Trophoblast cell (in vitro differentiated cells and primary cell): ENCODE measurements at regions not wholly inside any gene's neighbourhood (a gene's known extent, or its start where the extent isn't known, plus 50 kb on each side); places are given as distances from the start of the nearest gene placed in this dataset.
A peak's percentile ranks its signal among the peaks of the same experiment; 100 is the strongest.

ENCODE experiments used
- DNase-seq, 2 donors: peaks; one replicate each; pipeline ENCODE4 v3.0.0-alpha.2; 2016
- H2AFZ ChIP-seq: 2 replicates; pipeline ENCODE4 v1.6.1; 2013; ENCODE audit warnings: low read length, moderate library complexity, mild to moderate bottlenecking; ENCODE audit not compliant: insufficient read depth, poor library complexity
- H2AK5ac ChIP-seq: 2 replicates; pipeline ENCODE4 v1.6.1; 2013; ENCODE audit warnings: mild to moderate bottlenecking, low read length
- H2BK120ac ChIP-seq: 2 replicates; pipeline ENCODE4 v1.6.1; 2013; ENCODE audit warnings: low read length, mild to moderate bottlenecking, moderate library complexity; ENCODE audit not compliant: insufficient read depth, poor library complexity
- H2BK12ac ChIP-seq: 2 replicates; pipeline ENCODE4 v1.6.1; 2013; ENCODE audit warnings: mild to moderate bottlenecking, low read length, moderate library complexity
- H2BK5ac ChIP-seq: 2 replicates; pipeline ENCODE4 v1.6.1; 2013; ENCODE audit warnings: low read length, low read depth, moderate library complexity, mild to moderate bottlenecking; ENCODE audit not compliant: poor library complexity
- H3K14ac ChIP-seq: 2 replicates; pipeline ENCODE4 v1.6.1; 2013; ENCODE audit warnings: mild to moderate bottlenecking, low read length
- H3K18ac ChIP-seq: 2 replicates; pipeline ENCODE4 v1.6.1; 2013; ENCODE audit warnings: mild to moderate bottlenecking, low read length
- H3K23ac ChIP-seq: 2 replicates; pipeline ENCODE4 v1.6.1; 2013; ENCODE audit warnings: low read length
- H3K27ac ChIP-seq: 2 replicates; pipeline ENCODE4 v1.5.1; 2013; ENCODE audit warnings: low read depth, mild to moderate bottlenecking, inconsistent platforms, low read length, moderate library complexity
- H3K27me3 ChIP-seq: 2 replicates; pipeline ENCODE4 v1.6.1; 2013; ENCODE audit warnings: inconsistent platforms, mild to moderate bottlenecking, low read length, moderate library complexity; ENCODE audit not compliant: insufficient read depth
- H3K36me3 ChIP-seq, 2 experiments: 1 replicate in 1 of 2; 2 replicates in 1 of 2; pipeline ENCODE4 v1.6.1; 2013; ENCODE audit warnings: low read length in 2 of 2, mild to moderate bottlenecking in 2 of 2, moderate library complexity in 1 of 2; ENCODE audit not compliant: insufficient read depth in 2 of 2, control insufficient read depth in 1 of 2
- H3K4ac ChIP-seq: 2 replicates; pipeline ENCODE4 v1.6.1; 2013; ENCODE audit warnings: low read depth, mild to moderate bottlenecking, low read length, moderate library complexity
- H3K4me1 ChIP-seq, 2 experiments: 1 replicate in 1 of 2; 2 replicates in 1 of 2; pipeline ENCODE4 v1.6.1; 2013; ENCODE audit warnings: low read length in 2 of 2, mild to moderate bottlenecking in 2 of 2, moderate library complexity in 1 of 2; ENCODE audit not compliant: insufficient read depth in 2 of 2, control insufficient read depth in 1 of 2
- H3K4me2 ChIP-seq: 2 replicates; pipeline ENCODE4 v1.6.1; 2013; ENCODE audit warnings: inconsistent platforms, mild to moderate bottlenecking, low read length, moderate library complexity
- H3K4me3 ChIP-seq: 2 replicates; pipeline ENCODE4 v1.5.1; 2013; ENCODE audit warnings: mild to moderate bottlenecking, low read depth, low read length, inconsistent platforms
- H3K79me1 ChIP-seq: one replicate; pipeline ENCODE4 v1.6.1; 2013; ENCODE audit warnings: low read length
- H3K79me2 ChIP-seq: 2 replicates; pipeline ENCODE4 v1.6.1; 2013; ENCODE audit warnings: low read length, mild to moderate bottlenecking; ENCODE audit not compliant: control insufficient read depth, insufficient read depth, poor library complexity
- H3K9ac ChIP-seq: 2 replicates; pipeline ENCODE4 v1.6.1; 2013; ENCODE audit warnings: mild to moderate bottlenecking, low read length
- H3K9me3 ChIP-seq: 2 replicates; pipeline ENCODE4 v1.6.1; 2013; ENCODE audit warnings: low read depth, mild to moderate bottlenecking, control low read depth, inconsistent platforms, low read length; ENCODE audit not compliant: insufficient read depth
- H4K12ac ChIP-seq: 2 replicates; pipeline ENCODE4 v1.6.1; 2013; ENCODE audit warnings: low read depth, mild to moderate bottlenecking, low read length, moderate library complexity
- H4K8ac ChIP-seq: 2 replicates; pipeline ENCODE4 v1.6.1; 2013; ENCODE audit warnings: low read depth, mild to moderate bottlenecking, low read length, moderate library complexity
- H4K91ac ChIP-seq: one replicate; pipeline ENCODE4 v1.6.1; 2013; ENCODE audit warnings: low read depth, mild to moderate bottlenecking, low read length, moderate library complexity
- WGBS: extraction: QIAGEN DNeasy Blood & Tissue Kit; methylation state at CpG from one replicate; pipeline ENCODE4 v1.1.7; 2013; ENCODE audit warnings: missing lambda C conversion rate; ENCODE audit not compliant: insufficient read length, insufficient coverage; ENCODE audit errors: extremely low coverage; 5-methylcytosine and 5-hydroxymethylcytosine counted together

GRCh38 chr6:129967427-129967826 lies 51.0 kb upstream of the L3MBTL3 start:
- Histone ChIP-seq H3K27me3 (no peaks in the 10 kb centered on the region), H3K27ac (no peak overlapping the region), H3K4me2 (no peak overlapping the region), H3K14ac (no peak overlapping the region), H2AFZ (no peak overlapping the region), H3K79me2 (no peaks in the 10 kb centered on the region), H3K9me3 (no peaks in the 10 kb centered on the region), H3K9ac (no peak overlapping the region), H3K4me1 (no peaks in the 10 kb centered on the region), H2BK12ac (no peak overlapping the region), H2AK5ac (no peak overlapping the region), H4K91ac (no peak overlapping the region), H4K12ac (no peak overlapping the region), H3K23ac (no peak overlapping the region), H3K36me3 (no peaks in the 10 kb centered on the region), H3K4me3 (no peak overlapping the region), H2BK120ac (no peak overlapping the region), H3K4ac (no peak overlapping the region), H4K8ac (no peak overlapping the region), H3K18ac (no peak overlapping the region), H3K79me1 (no peaks in the 10 kb centered on the region), H2BK5ac (no peak overlapping the region)
- no CpG with 5 or more reads among the region's 1 CpG for WGBS
- no peak for DNase-seq

DNA sequence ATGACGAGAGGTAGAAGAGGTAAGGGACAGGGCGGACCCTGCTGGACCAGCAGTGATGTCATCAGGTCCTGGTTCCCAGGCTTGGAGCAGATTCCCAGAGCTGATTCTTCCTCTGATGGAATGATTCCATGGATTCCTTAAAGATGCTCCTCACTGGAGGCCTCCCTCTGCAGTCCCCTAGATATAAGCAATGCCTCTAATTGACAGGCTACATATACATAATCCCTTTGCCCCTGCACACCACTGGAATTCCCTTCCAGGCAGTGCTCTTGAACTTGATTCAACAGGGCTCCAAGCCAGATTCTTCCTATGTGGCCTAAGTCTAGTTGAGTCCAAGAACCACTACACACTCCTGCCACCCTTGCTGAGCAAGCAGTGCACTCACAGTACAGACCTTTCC lies 52.3 kb upstream of the L3MBTL3 start:
- H3K18ac ChIP-seq = no peak overlapping the region
- no peak overlapping the region for H3K4me2 ChIP-seq
- no peak overlapping the region for H2BK5ac ChIP-seq
- WGBS = no CpG with 5 or more reads among the region's 2 CpGs
- no peak overlapping the region for H2AK5ac ChIP-seq
- H3K4me1 ChIP-seq = no peaks in the 10 kb centered on the region
- H3K14ac ChIP-seq = no peak overlapping the region
- H3K9me3 ChIP-seq = no peaks in the 10 kb centered on the region
- no peak overlapping the region for H2AFZ ChIP-seq
- H3K23ac ChIP-seq = no peak overlapping the region
- H3K4ac ChIP-seq = no peak overlapping the region
- no peak overlapping the region for H3K4me3 ChIP-seq
- H3K79me1 ChIP-seq = no peaks in the 10 kb centered on the region
- H3K27ac ChIP-seq = no peak overlapping the region
- no peak overlapping the region for H2BK120ac ChIP-seq
- no peak overlapping the region for H4K91ac ChIP-seq
- H3K36me3 ChIP-seq = no peaks in the 10 kb centered on the region
- peak in 1 of 2 donors; percentile 4 for DNase-seq
- H4K8ac ChIP-seq = no peak overlapping the region
- no peaks in the 10 kb centered on the region for H3K27me3 ChIP-seq
- H3K9ac ChIP-seq = no peak overlapping the region
- no peak overlapping the region for H2BK12ac ChIP-seq
- no peak overlapping the region for H4K12ac ChIP-seq
- no peaks in the 10 kb centered on the region for H3K79me2 ChIP-seq

- Histone ChIP-seq H3K23ac (no peak overlapping the region), H3K4ac (no peak overlapping the region), H2BK12ac (no peak overlapping the region), H3K27ac (no peak overlapping the region), H4K8ac (no peak overlapping the region), H3K27me3 (no peaks in the 10 kb centered on the region), H3K4me3 (no peak overlapping the region), H3K9ac (no peak overlapping the region), H3K14ac (no peak overlapping the region), H2AK5ac (no peak overlapping the region), H3K4me1 (no peaks in the 10 kb centered on the region), H4K12ac (no peak overlapping the region), H2AFZ (no peak overlapping the region), H3K9me3 (no peaks in the 10 kb centered on the region), H3K79me1 (no peaks in the 10 kb centered on the region), H2BK5ac (no peak overlapping the region), H3K18ac (no peak overlapping the region), H3K79me2 (no peaks in the 10 kb centered on the region), H3K36me3 (no peaks in the 10 kb centered on the region), H2BK120ac (no peak overlapping the region), H4K91ac (no peak overlapping the region), H3K4me2 (no peak overlapping the region)
- no peak for DNase-seq
- no CpG with 5 or more reads among the region's 2 CpGs for WGBS
Measured at GRCh38 chr6:129965096-129965495, 53.3 kb upstream of the L3MBTL3 start.

DNA sequence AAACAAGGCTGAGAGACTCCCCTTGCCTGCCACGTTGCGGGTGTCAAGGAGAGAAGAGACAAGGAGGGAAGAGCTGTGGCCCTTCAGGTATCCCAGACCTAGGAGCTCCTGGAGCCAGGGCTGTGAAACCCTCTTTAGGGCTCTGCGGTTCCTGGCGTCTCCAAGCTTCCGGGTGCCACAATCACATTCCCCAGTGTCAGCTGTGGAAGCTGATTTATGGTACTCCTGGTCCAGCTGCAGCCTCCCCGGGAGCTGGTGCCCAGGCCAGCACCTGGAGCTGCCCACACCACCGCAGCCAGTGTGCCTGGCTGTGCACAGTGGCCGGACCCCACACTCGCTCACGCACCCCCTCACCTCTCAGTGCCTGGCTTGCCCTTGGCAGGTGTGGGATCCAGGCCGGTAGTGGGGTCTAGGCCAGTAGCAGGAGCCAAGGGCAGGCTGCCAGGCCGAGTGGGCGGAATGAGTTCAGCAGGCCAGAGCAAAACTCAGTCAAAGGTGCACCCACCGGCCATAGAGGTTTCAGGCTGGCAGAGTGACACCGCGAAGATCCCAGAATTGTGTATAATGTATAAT lies 58.9 kb upstream of the L3MBTL3 start:
- Histone ChIP-seq H2AFZ (no peak overlapping the region), H3K4me2 (no peak overlapping the region), H2BK120ac (no peak overlapping the region), H3K9me3 (peaks cover 3% of the 10 kb centered on the region), H3K14ac (no peak overlapping the region), H4K12ac (no peak overlapping the region), H2BK5ac (no peak overlapping the region), H4K8ac (no peak overlapping the region), H2AK5ac (no peak overlapping the region), H3K36me3 (no peaks in the 10 kb centered on the region), H3K4me3 (no peak overlapping the region), H3K27me3 (no peaks in the 10 kb centered on the region), H3K27ac (no peak overlapping the region), H3K9ac (no peak overlapping the region), H3K23ac (no peak overlapping the region), H3K79me2 (no peaks in the 10 kb centered on the region), H4K91ac (no peak overlapping the region), H3K4me1 (peaks cover 0 to 4% of the 10 kb centered on the region in 2 experiments), H2BK12ac (no peak overlapping the region), H3K4ac (no peak overlapping the region), H3K18ac (no peak overlapping the region), H3K79me1 (peaks cover 4% of the 10 kb centered on the region)
- no CpG with 5 or more reads among the region's 16 CpGs for WGBS
- DNase-seq = no peak
